Keratinocyte (primary cell): ENCODE measurements at regions not wholly inside any gene's neighbourhood (a gene's known extent, or its start where the extent isn't known, plus 50 kb on each side); places are given as distances from the start of the nearest gene placed in this dataset.

ENCODE experiments used
- DNase-seq: peaks from one replicate; pipeline ENCODE4 v3.0.0-alpha.2; 2011; ENCODE audit warnings: low read depth, missing footprints, low spot score
- FAIRE-seq: peaks from 2 replicates; lab custom pipeline; 2011; peaks lifted over from hg19 to GRCh38; lab: Jason Lieb, UNC
- H2AFZ ChIP-seq: 2 replicates; pipeline ENCODE4 v1.6.0; 2012; ENCODE audit warnings: low read length, control low read depth, inconsistent platforms; ENCODE audit not compliant: control insufficient read depth
- H3K27ac ChIP-seq: 2 replicates; pipeline ENCODE4 v1.5.1; 2011; ENCODE audit warnings: low read length; ENCODE audit not compliant: control insufficient read depth, insufficient read depth
- H3K27me3 ChIP-seq: 3 replicates; pipeline ENCODE4 v1.6.0; 2011; ENCODE audit warnings: low read length; ENCODE audit not compliant: control insufficient read depth, insufficient read depth; ENCODE audit errors: extremely low read depth
- H3K36me3 ChIP-seq, 2 experiments: 2 replicates in 1 of 2; 3 replicates in 1 of 2; pipeline ENCODE4 v1.5.1; 2011; ENCODE audit warnings: low read length in 2 of 2, mild to moderate bottlenecking in 1 of 2; ENCODE audit not compliant: control insufficient read depth in 2 of 2, insufficient read depth in 2 of 2; ENCODE audit errors: extremely low read depth in 1 of 2
- H3K4me1 ChIP-seq: 3 replicates; pipeline ENCODE4 v1.5.1; 2011; ENCODE audit warnings: low read length; ENCODE audit not compliant: control insufficient read depth, insufficient read depth; ENCODE audit errors: extremely low read depth
- H3K4me2 ChIP-seq: 3 replicates; pipeline ENCODE4 v1.6.0; 2011; ENCODE audit warnings: low read depth, low read length; ENCODE audit not compliant: control insufficient read depth, insufficient read depth; ENCODE audit errors: extremely low read depth
- H3K4me3 ChIP-seq, 3 experiments: fragments of 200-600 bp in 1 of 3; sonication (generic) in 1 of 3; 2 replicates in 2 of 3; 3 replicates in 1 of 3; pipeline ENCODE4 v1.5.1; 2011 to 2016; ENCODE audit warnings: low read length in 3 of 3, mild to moderate bottlenecking in 3 of 3, control low read depth in 2 of 3, inconsistent platforms in 1 of 3, low read depth in 1 of 3, mixed read lengths in 1 of 3, mixed run types in 1 of 3, moderate library complexity in 1 of 3; ENCODE audit not compliant: control insufficient read depth in 2 of 3, insufficient read depth in 2 of 3; ENCODE audit errors: extremely low read depth in 1 of 3
- H3K79me2 ChIP-seq: 2 replicates; pipeline ENCODE4 v1.6.0; 2012; ENCODE audit warnings: low read length; ENCODE audit not compliant: control insufficient read depth, insufficient read depth
- H3K9ac ChIP-seq: 3 replicates; pipeline ENCODE4 v1.6.0; 2011; ENCODE audit warnings: low read length; ENCODE audit not compliant: control insufficient read depth, insufficient read depth; ENCODE audit errors: extremely low read depth
- H3K9me1 ChIP-seq: 3 replicates; pipeline ENCODE4 v1.6.0; 2011; ENCODE audit warnings: low read length; ENCODE audit not compliant: control insufficient read depth, insufficient read depth; ENCODE audit errors: extremely low read depth
- H3K9me3 ChIP-seq: 2 replicates; pipeline ENCODE4 v1.5.1; 2012; ENCODE audit warnings: low read depth, low read length; ENCODE audit not compliant: control insufficient read depth
- H4K20me1 ChIP-seq: 3 replicates; pipeline ENCODE4 v1.6.0; 2011; ENCODE audit warnings: low read length; ENCODE audit not compliant: control insufficient read depth, insufficient read depth; ENCODE audit errors: extremely low read depth
- CTCF ChIP-seq, 3 experiments: IDR thresholded peaks in 1 of 3; conservative IDR thresholded peaks in 1 of 3; optimal IDR thresholded peaks in 1 of 3; 2 replicates in 2 of 3; 3 replicates in 1 of 3; pipeline versions ENCODE3 to v1.5.1; 2011; ENCODE audit warnings: low read length in 3 of 3, mild to moderate bottlenecking in 3 of 3, moderate library complexity in 2 of 3, control low read depth in 1 of 3, inconsistent platforms in 1 of 3; ENCODE audit not compliant: insufficient read depth in 2 of 3; ENCODE audit errors: extremely low read depth in 1 of 3
- EZH2 ChIP-seq: IDR thresholded peaks from one replicate; pipeline ENCODE4 v1.6.1; 2012; ENCODE audit warnings: inconsistent platforms, mild to moderate bottlenecking, low read length, moderate library complexity
- dilution Hi-C: fragments of 300-500 bp; cut with MboI; formaldehyde crosslinking; loops from one replicate; pipeline ENCODE4 v1.7.0; 2020; ENCODE audit warnings: low sequenced_read_pairs; ENCODE audit not compliant: extremely low pct_ligation_motif_present

- no peak for FAIRE-seq
These were observed 241.6 kb downstream of the HRH4 start for GRCh38 chr18:24702001-24702515.

DNA sequence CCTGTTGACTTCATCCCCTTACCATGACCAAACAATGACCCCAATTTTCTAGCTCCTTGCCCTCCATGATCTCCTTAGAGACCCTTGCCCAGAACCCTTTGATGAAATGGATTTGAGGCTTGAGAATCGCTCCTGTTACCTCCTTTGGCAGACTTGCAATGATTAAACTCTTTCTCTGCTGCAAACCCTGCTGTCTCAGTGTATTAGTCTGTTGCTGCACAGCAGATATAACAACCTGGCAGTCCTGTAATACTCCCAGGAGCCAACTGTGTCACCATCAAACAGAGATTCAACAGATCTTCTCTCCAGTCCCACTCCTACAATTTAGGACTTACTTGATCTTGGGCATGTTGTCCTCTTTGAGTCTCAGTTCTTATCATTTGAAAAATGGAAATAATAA is 242.9 kb downstream of the HRH4 start:
- H3K9me1 ChIP-seq = no peaks in the 10 kb centered on the region
- H3K27ac ChIP-seq = no peak overlapping the region
- no peaks in the 10 kb centered on the region for H3K9me3 ChIP-seq
- FAIRE-seq (no peak), DNase-seq (no peak)
- H3K79me2 ChIP-seq = no peaks in the 10 kb centered on the region
- no peak overlapping the region for H3K9ac ChIP-seq
- H4K20me1 ChIP-seq = no peaks in the 10 kb centered on the region
- no peak overlapping the region for H2AFZ ChIP-seq
- no peaks in the 10 kb centered on the region for H3K36me3 ChIP-seq
- dilution Hi-C loops = no loop called here
- TF ChIP-seq EZH2 (no peak), CTCF (optimal IDR thresholded peaks at IDR 0.05 in 1 of 3, IDR thresholded peaks at IDR 0.05 in 1 of 3, conservative IDR thresholded peaks at IDR 0.05 in 1 of 3; ENCODE audit: extremely low read depth in 1 of 3, insufficient read depth in 2 of 3, low read length in 3 of 3) (no peak)
- H3K27me3 ChIP-seq = no peaks in the 10 kb centered on the region
- H3K4me2 ChIP-seq = no peak overlapping the region
- no peaks in the 10 kb centered on the region for H3K4me1 ChIP-seq
- H3K4me3 ChIP-seq = no peak overlapping the region

More at GRCh38 chr18:24702001-24702515, 241.6 kb downstream of the HRH4 start:
- H3K9ac ChIP-seq = no peak overlapping the region
- TF ChIP-seq EZH2 (no peak), CTCF (optimal IDR thresholded peaks at IDR 0.05 in 1 of 3, IDR thresholded peaks at IDR 0.05 in 1 of 3, conservative IDR thresholded peaks at IDR 0.05 in 1 of 3; ENCODE audit: extremely low read depth in 1 of 3, insufficient read depth in 2 of 3, low read length in 3 of 3) (no peak)
- no peaks in the 10 kb centered on the region for H3K4me1 ChIP-seq
- no peaks in the 10 kb centered on the region for H3K79me2 ChIP-seq
- H3K4me2 ChIP-seq = no peak overlapping the region
- no peaks in the 10 kb centered on the region for H3K9me1 ChIP-seq
- no peaks in the 10 kb centered on the region for H3K27me3 ChIP-seq
- no peaks in the 10 kb centered on the region for H3K36me3 ChIP-seq
- no peaks in the 10 kb centered on the region for H3K9me3 ChIP-seq
- dilution Hi-C loops = no loop called here
- no peak for DNase-seq
- no peak overlapping the region for H3K4me3 ChIP-seq
- H2AFZ ChIP-seq = no peak overlapping the region
- no peak overlapping the region for H3K27ac ChIP-seq
- no peaks in the 10 kb centered on the region for H4K20me1 ChIP-seq
